ENCODE measurements at regions not wholly inside any gene's neighbourhood (a gene's known extent, or its start where the extent isn't known, plus 50 kb on each side); places are given as distances from the start of the nearest gene placed in this dataset.

DNA sequence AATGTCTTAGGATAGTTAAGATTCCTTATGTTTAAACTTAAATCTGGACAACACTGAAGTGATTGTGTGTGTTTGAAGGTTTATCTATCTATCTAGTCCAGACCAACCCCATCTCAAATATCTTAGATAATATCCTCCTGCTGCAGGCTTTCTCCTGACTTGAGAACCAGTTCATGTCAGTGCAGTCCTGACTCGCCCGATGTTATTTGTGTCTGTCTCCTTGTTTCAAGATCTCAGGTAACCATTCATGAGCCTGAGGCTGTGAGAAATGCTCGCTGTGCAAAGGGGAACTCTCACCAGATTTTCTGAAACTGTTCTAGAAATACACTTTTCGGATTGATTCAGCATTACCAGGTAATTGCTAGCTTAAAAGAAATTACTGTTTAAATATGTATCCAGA, 356.2 kb downstream of the SNAPC1 start:
- no peak for DNase-seq (ENCODE audit: low spot score)
- TF ChIP-seq, protein P1, sequence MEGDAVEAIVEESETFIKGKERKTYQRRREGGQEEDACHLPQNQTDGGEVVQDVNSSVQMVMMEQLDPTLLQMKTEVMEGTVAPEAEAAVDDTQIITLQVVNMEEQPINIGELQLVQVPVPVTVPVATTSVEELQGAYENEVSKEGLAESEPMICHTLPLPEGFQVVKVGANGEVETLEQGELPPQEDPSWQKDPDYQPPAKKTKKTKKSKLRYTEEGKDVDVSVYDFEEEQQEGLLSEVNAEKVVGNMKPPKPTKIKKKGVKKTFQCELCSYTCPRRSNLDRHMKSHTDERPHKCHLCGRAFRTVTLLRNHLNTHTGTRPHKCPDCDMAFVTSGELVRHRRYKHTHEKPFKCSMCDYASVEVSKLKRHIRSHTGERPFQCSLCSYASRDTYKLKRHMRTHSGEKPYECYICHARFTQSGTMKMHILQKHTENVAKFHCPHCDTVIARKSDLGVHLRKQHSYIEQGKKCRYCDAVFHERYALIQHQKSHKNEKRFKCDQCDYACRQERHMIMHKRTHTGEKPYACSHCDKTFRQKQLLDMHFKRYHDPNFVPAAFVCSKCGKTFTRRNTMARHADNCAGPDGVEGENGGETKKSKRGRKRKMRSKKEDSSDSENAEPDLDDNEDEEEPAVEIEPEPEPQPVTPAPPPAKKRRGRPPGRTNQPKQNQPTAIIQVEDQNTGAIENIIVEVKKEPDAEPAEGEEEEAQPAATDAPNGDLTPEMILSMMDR (IDR thresholded peaks at IDR 0.05; ENCODE audit: extremely low read depth, insufficient read depth, missing control alignments), result no peak
- in situ Hi-C loops (cut with MboI; ENCODE audit: low pct_unique_long_range_greater_than_20kb, low sequenced_read_pairs, unreplicated experiment), result no loop called here

- no peak for DNase-seq (ENCODE audit: low spot score)
- TF ChIP-seq, protein P1 (IDR thresholded peaks at IDR 0.05; ENCODE audit: extremely low read depth, insufficient read depth, missing control alignments), result no peak
- in situ Hi-C loops (cut with MboI; ENCODE audit: low pct_unique_long_range_greater_than_20kb, low sequenced_read_pairs, unreplicated experiment), result no loop called here
Observed at GRCh38 chr14:62118871-62119270, 356.7 kb downstream of the SNAPC1 start.

DNA sequence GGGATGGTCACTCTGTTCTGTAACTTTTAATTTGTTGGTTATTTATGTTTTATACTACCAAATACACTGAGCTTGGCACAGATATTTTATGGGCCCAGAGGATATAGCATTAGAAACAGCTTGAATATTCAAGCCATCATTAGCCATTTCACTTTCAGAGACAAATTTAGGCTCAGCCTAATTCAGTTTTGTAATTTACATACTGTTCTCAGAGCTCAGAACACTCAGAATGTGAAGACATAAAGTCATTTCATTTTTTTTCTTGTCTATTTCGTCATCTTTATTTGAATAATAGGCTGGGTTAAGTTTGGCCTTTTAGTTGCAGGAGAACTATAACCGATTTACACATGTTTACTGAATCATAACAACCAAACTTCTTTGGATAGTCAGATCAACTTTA, 361.7 kb downstream of the SNAPC1 start:
- in situ Hi-C loops (cut with MboI; ENCODE audit: low pct_unique_long_range_greater_than_20kb, low sequenced_read_pairs, unreplicated experiment), result loop anchor here (10.0 kb wide), 2 partner anchors 219 to 669 kb away; no protein-coding TSS in a partner anchor
- peak; percentile 16 for DNase-seq (ENCODE audit: low spot score)
- TF ChIP-seq, protein P1 (IDR thresholded peaks at IDR 0.05; ENCODE audit: extremely low read depth, insufficient read depth, missing control alignments), result no peak

DNA sequence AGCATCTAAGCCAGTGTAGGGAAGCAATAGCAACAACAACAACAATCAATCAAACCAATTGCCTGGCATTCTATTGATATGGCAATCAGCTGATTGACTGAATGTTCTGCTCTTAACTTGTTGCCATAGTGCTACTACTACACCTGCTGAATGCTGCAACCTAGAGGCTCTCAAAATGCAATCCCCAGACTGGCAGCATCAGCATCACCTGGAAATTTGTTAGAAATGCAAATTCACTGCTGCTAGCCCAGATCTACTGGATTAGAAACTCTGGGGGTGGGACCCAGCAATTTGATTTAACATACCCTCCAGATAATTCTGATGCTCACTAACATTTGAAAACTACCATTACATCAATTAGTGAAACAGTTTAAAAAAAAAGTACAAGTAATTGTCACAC, 363.6 kb downstream of the SNAPC1 start:
- TF ChIP-seq, protein P1 (IDR thresholded peaks at IDR 0.05; ENCODE audit: extremely low read depth, insufficient read depth, missing control alignments), result no peak
- in situ Hi-C loops (cut with MboI; ENCODE audit: low pct_unique_long_range_greater_than_20kb, low sequenced_read_pairs, unreplicated experiment), result loop anchor here (10.0 kb wide), 2 partner anchors 221 to 671 kb away; no protein-coding TSS in a partner anchor
- no peak for DNase-seq (ENCODE audit: low spot score)

GRCh38 chr14:62126879-62127478, 364.8 kb downstream of the SNAPC1 start:
- in situ Hi-C loops (cut with MboI; ENCODE audit: low pct_unique_long_range_greater_than_20kb, low sequenced_read_pairs, unreplicated experiment), result loop anchor here (10.0 kb wide), 2 partner anchors 222 to 672 kb away; no protein-coding TSS in a partner anchor

DNA sequence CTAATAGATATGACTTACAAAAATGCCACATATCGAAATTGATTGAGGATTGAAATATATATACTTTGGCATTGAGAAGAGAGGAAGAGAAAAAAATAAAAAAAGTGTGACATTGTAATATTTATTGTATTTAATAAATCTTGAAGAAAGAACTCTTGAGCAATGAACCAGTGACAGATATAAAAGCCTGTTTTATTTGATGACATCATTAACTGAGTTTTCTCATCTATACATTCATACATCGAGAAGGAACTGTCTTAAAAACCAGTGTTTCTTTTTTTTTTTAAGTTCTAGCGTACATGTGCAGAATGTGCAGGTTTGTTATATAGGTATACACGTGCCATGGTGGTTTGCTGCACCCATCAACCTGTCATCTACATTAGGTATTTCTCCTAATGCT, 368.2 kb downstream of the SNAPC1 start:
- in situ Hi-C loops (cut with MboI; ENCODE audit: low pct_unique_long_range_greater_than_20kb, low sequenced_read_pairs, unreplicated experiment), result no loop called here
- TF ChIP-seq, protein P1 (IDR thresholded peaks at IDR 0.05; ENCODE audit: extremely low read depth, insufficient read depth, missing control alignments), result no peak

More at GRCh38 chr14:62126879-62127478, 364.8 kb downstream of the SNAPC1 start:
- TF ChIP-seq, protein P1 (IDR thresholded peaks at IDR 0.05; ENCODE audit: extremely low read depth, insufficient read depth, missing control alignments), result peak; percentile 83
- DNase-seq (ENCODE audit: low spot score), result peak; percentile 38

More for the DNA sequence above, 368.2 kb downstream of the SNAPC1 start:
- no peak for DNase-seq (ENCODE audit: low spot score)

Data from GM13977 (cell line).